ENCODE measurements at regions not wholly inside any gene's neighbourhood (a gene's known extent, or its start where the extent isn't known, plus 50 kb on each side); places are given as distances from the start of the nearest gene placed in this dataset.

DNA sequence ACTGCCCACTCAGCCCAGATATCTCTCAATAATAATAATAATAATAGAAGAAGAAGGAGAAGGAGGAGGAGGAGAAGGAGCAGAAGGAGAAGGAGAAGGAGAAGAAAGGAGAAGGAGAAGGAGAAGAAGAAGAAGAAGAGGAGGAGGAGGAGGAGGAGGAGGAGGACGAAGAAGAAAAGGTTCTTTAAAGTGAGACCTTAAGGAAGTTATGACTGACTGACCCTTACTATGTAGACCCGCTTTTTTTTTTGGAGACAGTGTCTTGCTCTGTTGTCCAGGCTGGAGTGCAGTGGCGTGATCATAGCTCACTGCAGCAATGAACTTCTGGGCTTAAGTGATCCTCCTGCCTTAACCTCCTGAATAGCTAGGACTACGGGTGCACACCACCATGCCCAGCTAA is 88.9 kb upstream of the RFX8 start:
- Histone ChIP-seq H2AFZ (no peak overlapping the region), H3K9me2 (replicated peaks; ENCODE audit: insufficient read depth) (no peaks in the 10 kb centered on the region), H3K9me3 (ENCODE audit: low read depth) (no peaks in the 10 kb centered on the region), H3K36me3 (replicated peaks; ENCODE audit: insufficient read depth, low read depth) (no peaks in the 10 kb centered on the region), H3K27me3 (no peaks in the 10 kb centered on the region), H3K4me2 (no peak overlapping the region), H3K4me3 (no peak overlapping the region), H3K27ac (no peak overlapping the region), H3K4me1 (ENCODE audit: insufficient read depth) (peaks cover 10% of the 10 kb centered on the region), H3K79me2 (no peaks in the 10 kb centered on the region), H4K20me1 (ENCODE audit: insufficient read depth, poor library complexity, severe bottlenecking) (no peaks in the 10 kb centered on the region)
- DNase-seq (ENCODE audit: low spot score), result no peak
- 99% methylated on average over 4 of the region's 4 CpGs for WGBS (ENCODE audit: low lambda C conversion rate, missing lambda C conversion rate)
- no peak for TF ChIP-seq EZH2 (IDR thresholded peaks at IDR 0.05; ENCODE audit: borderline replicate concordance)
- TF ChIP-seq, protein P1, sequence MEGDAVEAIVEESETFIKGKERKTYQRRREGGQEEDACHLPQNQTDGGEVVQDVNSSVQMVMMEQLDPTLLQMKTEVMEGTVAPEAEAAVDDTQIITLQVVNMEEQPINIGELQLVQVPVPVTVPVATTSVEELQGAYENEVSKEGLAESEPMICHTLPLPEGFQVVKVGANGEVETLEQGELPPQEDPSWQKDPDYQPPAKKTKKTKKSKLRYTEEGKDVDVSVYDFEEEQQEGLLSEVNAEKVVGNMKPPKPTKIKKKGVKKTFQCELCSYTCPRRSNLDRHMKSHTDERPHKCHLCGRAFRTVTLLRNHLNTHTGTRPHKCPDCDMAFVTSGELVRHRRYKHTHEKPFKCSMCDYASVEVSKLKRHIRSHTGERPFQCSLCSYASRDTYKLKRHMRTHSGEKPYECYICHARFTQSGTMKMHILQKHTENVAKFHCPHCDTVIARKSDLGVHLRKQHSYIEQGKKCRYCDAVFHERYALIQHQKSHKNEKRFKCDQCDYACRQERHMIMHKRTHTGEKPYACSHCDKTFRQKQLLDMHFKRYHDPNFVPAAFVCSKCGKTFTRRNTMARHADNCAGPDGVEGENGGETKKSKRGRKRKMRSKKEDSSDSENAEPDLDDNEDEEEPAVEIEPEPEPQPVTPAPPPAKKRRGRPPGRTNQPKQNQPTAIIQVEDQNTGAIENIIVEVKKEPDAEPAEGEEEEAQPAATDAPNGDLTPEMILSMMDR (IDR thresholded peaks at IDR 0.05; ENCODE audit: poor library complexity), result no peak
- TF ChIP-seq EZH2phosphoT487 (IDR thresholded peaks at IDR 0.05; ENCODE audit: low read depth, severe bottlenecking, unreplicated experiment), result no peak

DNA sequence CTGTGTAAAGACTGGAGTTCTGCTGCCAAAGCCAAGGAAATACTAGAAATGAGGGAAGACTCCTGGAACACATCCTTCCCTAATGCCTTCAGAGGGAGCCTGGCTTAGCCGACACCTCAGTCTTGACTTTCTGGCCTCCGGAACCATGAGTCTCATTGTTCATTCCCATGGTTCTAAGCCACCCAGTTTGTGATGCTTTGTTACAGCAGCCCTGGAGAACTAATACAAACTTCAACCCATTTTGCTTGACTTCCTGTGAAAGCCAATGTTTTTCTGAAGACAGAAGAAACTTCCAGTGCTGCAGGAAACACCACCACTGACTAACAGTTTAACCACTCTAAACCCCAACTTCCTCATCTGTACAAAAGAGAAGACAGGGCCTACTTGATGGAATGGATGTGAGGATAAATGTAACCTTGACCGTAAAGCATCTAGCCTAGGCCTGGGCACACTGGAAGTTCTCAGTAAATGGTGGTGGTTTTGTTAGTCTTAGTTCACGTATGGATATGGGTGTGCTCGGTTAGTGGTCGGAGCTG is 85.9 kb upstream of the RFX8 start:
- TF ChIP-seq, protein P1 (IDR thresholded peaks at IDR 0.05; ENCODE audit: poor library complexity), result no peak
- TF ChIP-seq EZH2phosphoT487 (IDR thresholded peaks at IDR 0.05; ENCODE audit: low read depth, severe bottlenecking, unreplicated experiment), result no peak
- TF ChIP-seq EZH2 (IDR thresholded peaks at IDR 0.05; ENCODE audit: borderline replicate concordance), result no peak
- H3K4me1 ChIP-seq (ENCODE audit: insufficient read depth), result peaks cover 9% of the 10 kb centered on the region
- 98% methylated on average over 6 of the region's 6 CpGs for WGBS (ENCODE audit: low lambda C conversion rate, missing lambda C conversion rate)

DNA sequence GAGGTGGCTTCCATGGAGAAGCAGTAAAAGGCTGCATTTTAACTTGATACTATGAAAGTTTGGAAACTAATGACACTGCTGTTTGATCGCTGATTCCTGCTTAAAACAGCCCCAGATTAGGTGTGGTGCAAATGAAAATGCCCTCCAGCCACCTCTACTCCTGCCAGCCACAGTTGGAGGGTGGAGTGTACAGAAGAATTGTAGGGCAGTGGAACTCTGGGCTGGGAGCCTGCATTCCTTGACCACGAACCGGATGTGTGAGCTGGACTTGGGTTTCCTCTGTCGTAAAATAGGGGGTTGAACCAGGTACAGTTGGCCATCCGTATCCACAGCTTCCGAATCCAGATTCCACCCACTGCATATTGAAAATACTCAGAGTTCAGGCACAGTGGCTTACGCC is 84.6 kb upstream of the RFX8 start:
- WGBS (ENCODE audit: low lambda C conversion rate, missing lambda C conversion rate), result 79% methylated on average over 7 of the region's 7 CpGs
- Histone ChIP-seq H4K20me1 (ENCODE audit: insufficient read depth, poor library complexity, severe bottlenecking) (no peaks in the 10 kb centered on the region), H3K4me1 (ENCODE audit: insufficient read depth) (peaks cover 8% of the 10 kb centered on the region), H2AFZ (no peak overlapping the region), H3K9me3 (ENCODE audit: low read depth) (no peaks in the 10 kb centered on the region), H3K36me3 (replicated peaks; ENCODE audit: insufficient read depth, low read depth) (no peaks in the 10 kb centered on the region), H3K27ac (peak overlapping the region; percentile 65), H3K9me2 (replicated peaks; ENCODE audit: insufficient read depth) (no peaks in the 10 kb centered on the region), H3K4me2 (peak overlapping the region; percentile 29), H3K4me3 (no peak overlapping the region), H3K27me3 (no peaks in the 10 kb centered on the region), H3K79me2 (no peaks in the 10 kb centered on the region)
- no peak for DNase-seq (ENCODE audit: low spot score)
- TF ChIP-seq, protein P1 (IDR thresholded peaks at IDR 0.05; ENCODE audit: poor library complexity), result no peak
- TF ChIP-seq EZH2 (IDR thresholded peaks at IDR 0.05; ENCODE audit: borderline replicate concordance), result no peak
- TF ChIP-seq EZH2phosphoT487 (IDR thresholded peaks at IDR 0.05; ENCODE audit: low read depth, severe bottlenecking, unreplicated experiment), result no peak

More for the DNA sequence above, 85.9 kb upstream of the RFX8 start:
- Histone ChIP-seq H4K20me1 (ENCODE audit: insufficient read depth, poor library complexity, severe bottlenecking) (no peaks in the 10 kb centered on the region), H3K4me3 (no peak overlapping the region), H3K79me2 (no peaks in the 10 kb centered on the region), H3K9me2 (replicated peaks; ENCODE audit: insufficient read depth) (no peaks in the 10 kb centered on the region), H3K27me3 (no peaks in the 10 kb centered on the region), H3K9me3 (ENCODE audit: low read depth) (no peaks in the 10 kb centered on the region), H3K27ac (no peak overlapping the region), H2AFZ (no peak overlapping the region), H3K36me3 (replicated peaks; ENCODE audit: insufficient read depth, low read depth) (no peaks in the 10 kb centered on the region), H3K4me2 (no peak overlapping the region)
- DNase-seq (ENCODE audit: low spot score), result no peak
